ENCODE measurements at regions not wholly inside any gene's neighbourhood (a gene's known extent, or its start where the extent isn't known, plus 50 kb on each side); places are given as distances from the start of the nearest gene placed in this dataset.

- H3K27me3 Mint-ChIP-seq = no peaks in the 10 kb centered on the region
- no peak overlapping the region for H3K27ac Mint-ChIP-seq
- no peaks in the 10 kb centered on the region for H3K9me3 Mint-ChIP-seq
- H3K4me3 Mint-ChIP-seq = no peak overlapping the region
- no peaks in the 10 kb centered on the region for H3K36me3 Mint-ChIP-seq (ENCODE audit: low read depth)
- H3K4me1 Mint-ChIP-seq (ENCODE audit: low read depth) = no peaks in the 10 kb centered on the region
- intact Hi-C loops (cut with micrococcal nuclease) = no loop called here
These were observed 313.8 kb upstream of the DDX18 start for GRCh38 chr2:117500721-117501120.

GRCh38 chr2:117502121-117502520, 312.4 kb upstream of the DDX18 start:
- no peaks in the 10 kb centered on the region for H3K27me3 Mint-ChIP-seq
- no peak overlapping the region for H3K27ac Mint-ChIP-seq
- no peaks in the 10 kb centered on the region for H3K4me1 Mint-ChIP-seq (ENCODE audit: low read depth)
- H3K36me3 Mint-ChIP-seq (ENCODE audit: low read depth) = no peaks in the 10 kb centered on the region
- intact Hi-C loops (cut with micrococcal nuclease) = no loop called here
- no peak overlapping the region for H3K4me3 Mint-ChIP-seq
- H3K9me3 Mint-ChIP-seq = no peaks in the 10 kb centered on the region

GRCh38 chr2:117512307-117512706, 302.2 kb upstream of the DDX18 start:
- intact Hi-C loops (cut with micrococcal nuclease) = no loop called here
- no peaks in the 10 kb centered on the region for H3K4me1 Mint-ChIP-seq (ENCODE audit: low read depth)
- no peak overlapping the region for H3K27ac Mint-ChIP-seq
- H3K4me3 Mint-ChIP-seq = no peak overlapping the region
- peaks cover 42% of the 10 kb centered on the region for H3K9me3 Mint-ChIP-seq
- no peaks in the 10 kb centered on the region for H3K27me3 Mint-ChIP-seq
- no peaks in the 10 kb centered on the region for H3K36me3 Mint-ChIP-seq (ENCODE audit: low read depth)

- no peaks in the 10 kb centered on the region for H3K27me3 Mint-ChIP-seq
- intact Hi-C loops (cut with micrococcal nuclease) = no loop called here
- H3K27ac Mint-ChIP-seq = no peak overlapping the region
- H3K4me1 Mint-ChIP-seq (ENCODE audit: low read depth) = no peaks in the 10 kb centered on the region
- H3K4me3 Mint-ChIP-seq = no peak overlapping the region
- no peaks in the 10 kb centered on the region for H3K36me3 Mint-ChIP-seq (ENCODE audit: low read depth)
- peaks cover 30% of the 10 kb centered on the region for H3K9me3 Mint-ChIP-seq
These were observed 300.1 kb upstream of the DDX18 start for GRCh38 chr2:117514371-117514770.

GRCh38 chr2:117519238-117519637, 295.3 kb upstream of the DDX18 start:
- intact Hi-C loops (cut with micrococcal nuclease) = no loop called here
- Mint-ChIP-seq H3K36me3 (ENCODE audit: low read depth) (no peaks in the 10 kb centered on the region), H3K27me3 (no peaks in the 10 kb centered on the region), H3K4me3 (no peak overlapping the region), H3K27ac (no peak overlapping the region), H3K4me1 (ENCODE audit: low read depth) (no peaks in the 10 kb centered on the region), H3K9me3 (peaks cover 6% of the 10 kb centered on the region)

GRCh38 chr2:117519721-117520120, 294.8 kb upstream of the DDX18 start:
- Mint-ChIP-seq H3K4me3 (no peak overlapping the region), H3K36me3 (ENCODE audit: low read depth) (no peaks in the 10 kb centered on the region), H3K27ac (no peak overlapping the region), H3K9me3 (peaks cover 5% of the 10 kb centered on the region), H3K4me1 (ENCODE audit: low read depth) (no peaks in the 10 kb centered on the region), H3K27me3 (no peaks in the 10 kb centered on the region)
- intact Hi-C loops (cut with micrococcal nuclease) = no loop called here

- Mint-ChIP-seq H3K9me3 (peaks cover 15% of the 10 kb centered on the region), H3K4me3 (no peak overlapping the region), H3K4me1 (ENCODE audit: low read depth) (no peaks in the 10 kb centered on the region), H3K27ac (no peak overlapping the region), H3K27me3 (no peaks in the 10 kb centered on the region), H3K36me3 (ENCODE audit: low read depth) (no peaks in the 10 kb centered on the region)
- intact Hi-C loops (cut with micrococcal nuclease) = no loop called here
These were observed 291.2 kb upstream of the DDX18 start for GRCh38 chr2:117523267-117523666.

- H3K4me1 Mint-ChIP-seq (ENCODE audit: low read depth) = no peaks in the 10 kb centered on the region
- H3K36me3 Mint-ChIP-seq (ENCODE audit: low read depth) = no peaks in the 10 kb centered on the region
- no peaks in the 10 kb centered on the region for H3K27me3 Mint-ChIP-seq
- H3K27ac Mint-ChIP-seq = no peak overlapping the region
- H3K4me3 Mint-ChIP-seq = no peak overlapping the region
- intact Hi-C loops (cut with micrococcal nuclease) = no loop called here
- H3K9me3 Mint-ChIP-seq = peaks cover 15% of the 10 kb centered on the region
These were observed 290.7 kb upstream of the DDX18 start for GRCh38 chr2:117523711-117524238.

- Mint-ChIP-seq H3K36me3 (ENCODE audit: low read depth) (no peaks in the 10 kb centered on the region), H3K27ac (no peak overlapping the region), H3K4me3 (no peak overlapping the region), H3K4me1 (ENCODE audit: low read depth) (no peaks in the 10 kb centered on the region), H3K9me3 (peaks cover 26% of the 10 kb centered on the region), H3K27me3 (no peaks in the 10 kb centered on the region)
- intact Hi-C loops (cut with micrococcal nuclease) = no loop called here
These were observed 278.4 kb upstream of the DDX18 start for GRCh38 chr2:117536139-117536538.

- intact Hi-C loops (cut with micrococcal nuclease) = no loop called here
- H3K36me3 Mint-ChIP-seq (ENCODE audit: low read depth) = no peaks in the 10 kb centered on the region
- no peak overlapping the region for H3K27ac Mint-ChIP-seq
- no peaks in the 10 kb centered on the region for H3K27me3 Mint-ChIP-seq
- H3K4me3 Mint-ChIP-seq = no peak overlapping the region
- H3K9me3 Mint-ChIP-seq = peaks cover 25% of the 10 kb centered on the region
- H3K4me1 Mint-ChIP-seq (ENCODE audit: low read depth) = no peaks in the 10 kb centered on the region
These were observed 277.5 kb upstream of the DDX18 start for GRCh38 chr2:117537032-117537431.

- no peaks in the 10 kb centered on the region for H3K27me3 Mint-ChIP-seq
- peaks cover 11% of the 10 kb centered on the region for H3K9me3 Mint-ChIP-seq
- no peaks in the 10 kb centered on the region for H3K4me1 Mint-ChIP-seq (ENCODE audit: low read depth)
- H3K36me3 Mint-ChIP-seq (ENCODE audit: low read depth) = no peaks in the 10 kb centered on the region
- intact Hi-C loops (cut with micrococcal nuclease) = no loop called here
- no peak overlapping the region for H3K4me3 Mint-ChIP-seq
- H3K27ac Mint-ChIP-seq = no peak overlapping the region
These were observed 262.6 kb upstream of the DDX18 start for GRCh38 chr2:117551858-117552257.

- H3K27me3 Mint-ChIP-seq = no peaks in the 10 kb centered on the region
- intact Hi-C loops (cut with micrococcal nuclease) = no loop called here
- H3K36me3 Mint-ChIP-seq (ENCODE audit: low read depth) = no peaks in the 10 kb centered on the region
- peaks cover 22% of the 10 kb centered on the region for H3K9me3 Mint-ChIP-seq
- no peak overlapping the region for H3K27ac Mint-ChIP-seq
- H3K4me3 Mint-ChIP-seq = no peak overlapping the region
- H3K4me1 Mint-ChIP-seq (ENCODE audit: low read depth) = no peaks in the 10 kb centered on the region
These were observed 261.0 kb upstream of the DDX18 start for GRCh38 chr2:117553448-117553847.

- Mint-ChIP-seq H3K4me1 (ENCODE audit: low read depth) (no peaks in the 10 kb centered on the region), H3K27ac (no peak overlapping the region), H3K9me3 (peaks cover 11% of the 10 kb centered on the region), H3K36me3 (ENCODE audit: low read depth) (no peaks in the 10 kb centered on the region), H3K27me3 (no peaks in the 10 kb centered on the region), H3K4me3 (no peak overlapping the region)
- intact Hi-C loops (cut with micrococcal nuclease) = no loop called here
These were observed 258.5 kb upstream of the DDX18 start for GRCh38 chr2:117555965-117556364.

- no peak overlapping the region for H3K27ac Mint-ChIP-seq
- H3K4me1 Mint-ChIP-seq (ENCODE audit: low read depth) = no peaks in the 10 kb centered on the region
- intact Hi-C loops (cut with micrococcal nuclease) = no loop called here
- H3K9me3 Mint-ChIP-seq = peaks cover 11% of the 10 kb centered on the region
- H3K27me3 Mint-ChIP-seq = no peaks in the 10 kb centered on the region
- H3K36me3 Mint-ChIP-seq (ENCODE audit: low read depth) = no peaks in the 10 kb centered on the region
- H3K4me3 Mint-ChIP-seq = no peak overlapping the region
These were observed 256.9 kb upstream of the DDX18 start for GRCh38 chr2:117557626-117558025.

- Mint-ChIP-seq H3K4me1 (ENCODE audit: low read depth) (no peaks in the 10 kb centered on the region), H3K27ac (no peak overlapping the region), H3K4me3 (no peak overlapping the region), H3K9me3 (peaks cover 31% of the 10 kb centered on the region), H3K27me3 (no peaks in the 10 kb centered on the region), H3K36me3 (ENCODE audit: low read depth) (no peaks in the 10 kb centered on the region)
- intact Hi-C loops (cut with micrococcal nuclease) = no loop called here
These were observed 251.8 kb upstream of the DDX18 start for GRCh38 chr2:117562654-117563053.

Measured in dendritic cell treated with granulocyte-macrophage colony-stimulating factor and Interleukin-4, amounts not matched to agents 40 ng/mL and 50 ng/mL, for 4 days (primary cell).